GM21381 (cell line): ENCODE measurements at regions not wholly inside any gene's neighbourhood (a gene's known extent, or its start where the extent isn't known, plus 50 kb on each side); places are given as distances from the start of the nearest gene placed in this dataset.
"Not testable (repeated sequence)": the region's sequence is repeated elsewhere in the genome, so short reads cannot be mapped to it uniquely, and the experiment has no call there.

ENCODE experiments used
- ATAC-seq: cut with Tn5 transposase; IDR thresholded peaks from one replicate; pipeline ENCODE4 v1.9.1; 2021; ENCODE audit warnings: mild to moderate bottlenecking, moderate library complexity; ENCODE audit not compliant: unreplicated experiment

GRCh38 chr6:146928503-146928902 is 275.7 kb upstream of the STXBP5 start:
- ATAC-seq, result no peak

GRCh38 chr6:146931214-146931613 is 273.0 kb upstream of the STXBP5 start:
- ATAC-seq, result no peak

GRCh38 chr6:146937316-146937715 is 266.9 kb upstream of the STXBP5 start:
- no peak for ATAC-seq

GRCh38 chr6:146938266-146938665 is 266.0 kb upstream of the STXBP5 start:
- ATAC-seq, result no peak

GRCh38 chr6:146939456-146939855 is 264.8 kb upstream of the STXBP5 start:
- ATAC-seq, result not testable (repeated sequence)

- ATAC-seq, result no peak
These were observed 260.6 kb upstream of the STXBP5 start for GRCh38 chr6:146943664-146944063.

- no peak for ATAC-seq
These were observed 260.1 kb upstream of the STXBP5 start for GRCh38 chr6:146944077-146944476.

- ATAC-seq, result no peak
These were observed 259.4 kb upstream of the STXBP5 start for GRCh38 chr6:146944809-146945208.

GRCh38 chr6:146946559-146946958 is 257.7 kb upstream of the STXBP5 start:
- no peak for ATAC-seq

GRCh38 chr6:146948790-146949342 is 255.4 kb upstream of the STXBP5 start:
- no peak for ATAC-seq

- ATAC-seq, result no peak
These were observed 254.8 kb upstream of the STXBP5 start for GRCh38 chr6:146949425-146949824.

- peak; percentile 39 for ATAC-seq
These were observed 253.8 kb upstream of the STXBP5 start for GRCh38 chr6:146950351-146950835.

GRCh38 chr6:146955570-146955969 is 248.6 kb upstream of the STXBP5 start:
- no peak for ATAC-seq

GRCh38 chr6:146957181-146958093 is 246.8 kb upstream of the STXBP5 start:
- ATAC-seq, result no peak

- ATAC-seq, result no peak
These were observed 242.4 kb upstream of the STXBP5 start for GRCh38 chr6:146961831-146962230.

- ATAC-seq, result no peak
These were observed 241.9 kb upstream of the STXBP5 start for GRCh38 chr6:146962329-146962728.

- no peak for ATAC-seq
These were observed 239.0 kb upstream of the STXBP5 start for GRCh38 chr6:146965110-146965689.

GRCh38 chr6:146968041-146968760 is 236.0 kb upstream of the STXBP5 start:
- ATAC-seq, result no peak

GRCh38 chr6:146972546-146972945 is 231.7 kb upstream of the STXBP5 start:
- no peak for ATAC-seq

GRCh38 chr6:146974351-146974750 is 229.9 kb upstream of the STXBP5 start:
- no peak for ATAC-seq

GRCh38 chr6:146975093-146975492 is 229.1 kb upstream of the STXBP5 start:
- ATAC-seq, result no peak
